RWPE2 (cell line): ENCODE measurements at regions not wholly inside any gene's neighbourhood (a gene's known extent, or its start where the extent isn't known, plus 50 kb on each side); places are given as distances from the start of the nearest gene placed in this dataset.

ENCODE experiments used
- ATAC-seq: fragments of 200-7000 bp; cut with Tn5 transposase; 3 replicates; pipeline ENCODE4 v1.9.1; 2021; ENCODE audit warnings: low read depth
- DNase-seq: peaks from one replicate; pipeline ENCODE4 v3.0.0-alpha.2; 2020; ENCODE audit warnings: low spot score
- H3K27ac ChIP-seq: fragments of 450-650 bp; 2 replicates; pipeline ENCODE4 v1.5.1; 2017; ENCODE audit warnings: mild to moderate bottlenecking; ENCODE audit not compliant: poor library complexity, severe bottlenecking
- H3K27me3 ChIP-seq: fragments of 250-450 bp; sonication (Bioruptor Pico); 2 replicates; pipeline ENCODE4 v1.5.1; 2021; ENCODE audit warnings: mild to moderate bottlenecking, moderate library complexity; ENCODE audit not compliant: insufficient read depth, poor library complexity, severe bottlenecking
- H3K36me3 ChIP-seq: fragments of 250-450 bp; sonication (Bioruptor Pico); 2 replicates; pipeline ENCODE4 v1.5.1; 2020; ENCODE audit warnings: low read depth, mild to moderate bottlenecking, moderate library complexity
- H3K4me1 ChIP-seq: fragments of 250-450 bp; sonication (Bioruptor Pico); 2 replicates; pipeline ENCODE4 v1.5.1; 2021; ENCODE audit warnings: mild to moderate bottlenecking, moderate library complexity; ENCODE audit not compliant: insufficient read depth, poor library complexity, severe bottlenecking
- H3K4me3 ChIP-seq: fragments of 250-450 bp; sonication (Bioruptor Pico); 2 replicates; pipeline ENCODE4 v1.5.1; 2021; ENCODE audit warnings: mild to moderate bottlenecking, moderate library complexity; ENCODE audit not compliant: severe bottlenecking
- H3K9me3 ChIP-seq: fragments of 250-450 bp; sonication (Bioruptor Pico); 2 replicates; pipeline ENCODE4 v1.5.1; 2021; ENCODE audit warnings: mild to moderate bottlenecking, moderate library complexity; ENCODE audit not compliant: severe bottlenecking
- CTCF ChIP-seq: fragments of 450-650 bp; IDR thresholded peaks from one replicate; pipeline ENCODE4 v1.5.1; 2017; ENCODE audit warnings: mild to moderate bottlenecking, moderate library complexity; ENCODE audit not compliant: poor library complexity, severe bottlenecking

- no peaks in the 10 kb centered on the region for H3K4me1 ChIP-seq
- DNase-seq, result no peak
- no peak overlapping the region for H3K4me3 ChIP-seq
- H3K27me3 ChIP-seq, result no peaks in the 10 kb centered on the region
- no peak for TF ChIP-seq CTCF
- no peak overlapping the region for H3K27ac ChIP-seq
- no peaks in the 10 kb centered on the region for H3K9me3 ChIP-seq
- H3K36me3 ChIP-seq, result no peaks in the 10 kb centered on the region
- ATAC-seq, result no peak; the same call in 2 of the 3 replicates
Measured at GRCh38 chr11:95296621-95297025, 65.6 kb upstream of the SESN3 start.

GRCh38 chr11:95296165-95296564, 65.2 kb upstream of the SESN3 start:
- Histone ChIP-seq H3K27ac (no peak overlapping the region), H3K36me3 (no peaks in the 10 kb centered on the region), H3K27me3 (no peaks in the 10 kb centered on the region), H3K4me3 (no peak overlapping the region), H3K9me3 (no peaks in the 10 kb centered on the region), H3K4me1 (no peaks in the 10 kb centered on the region)
- TF ChIP-seq CTCF, result no peak
- DNase-seq (no peak), ATAC-seq (no peak)

DNA sequence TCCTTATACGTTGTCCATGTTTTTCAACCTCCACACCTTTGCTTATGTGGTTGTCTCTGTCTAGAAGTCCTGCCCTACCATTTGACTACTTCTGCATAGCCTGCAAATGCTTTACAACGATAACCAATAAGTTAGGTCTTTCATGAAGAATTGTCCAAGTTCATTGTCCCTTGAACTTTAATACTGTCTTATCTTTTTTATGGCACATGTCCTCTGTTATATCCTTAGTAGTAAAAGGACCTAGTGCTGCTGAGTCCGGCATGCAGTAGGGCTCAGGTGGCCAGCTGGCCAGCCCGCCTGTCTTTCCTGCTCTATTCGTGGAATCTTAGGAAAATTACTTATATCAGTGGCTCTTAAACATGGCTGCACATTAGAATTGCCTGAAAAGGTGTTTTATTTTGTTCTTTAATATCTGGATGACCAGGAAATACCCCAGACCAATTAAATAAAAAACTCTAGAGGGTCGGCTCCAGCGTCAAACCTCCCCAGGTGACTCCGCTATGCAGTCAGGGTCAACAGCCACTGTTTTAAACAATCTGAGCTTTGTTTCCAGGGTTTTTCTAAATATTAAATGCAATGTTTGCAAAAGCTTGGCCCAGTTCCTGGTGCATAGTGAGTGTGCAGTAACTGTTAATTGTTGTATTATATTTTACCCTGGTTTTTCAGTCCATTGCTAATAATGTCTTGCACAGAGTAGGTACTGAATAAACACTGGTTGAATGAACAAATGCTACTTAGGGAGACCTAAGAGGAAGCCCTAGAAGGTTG, 64.6 kb upstream of the SESN3 start:
- TF ChIP-seq CTCF, result no peak
- Histone ChIP-seq H3K27me3 (no peaks in the 10 kb centered on the region), H3K4me3 (no peak overlapping the region), H3K9me3 (no peaks in the 10 kb centered on the region), H3K36me3 (no peaks in the 10 kb centered on the region), H3K27ac (no peak overlapping the region), H3K4me1 (no peaks in the 10 kb centered on the region)
- DNase-seq (no peak), ATAC-seq (no peak)

GRCh38 chr11:95294701-95295100, 63.7 kb upstream of the SESN3 start:
- TF ChIP-seq CTCF, result no peak
- ATAC-seq (no peak), DNase-seq (no peak)
- Histone ChIP-seq H3K9me3 (no peaks in the 10 kb centered on the region), H3K36me3 (no peaks in the 10 kb centered on the region), H3K4me3 (no peak overlapping the region), H3K27ac (no peak overlapping the region), H3K27me3 (no peaks in the 10 kb centered on the region), H3K4me1 (peaks cover 3% of the 10 kb centered on the region)

DNA sequence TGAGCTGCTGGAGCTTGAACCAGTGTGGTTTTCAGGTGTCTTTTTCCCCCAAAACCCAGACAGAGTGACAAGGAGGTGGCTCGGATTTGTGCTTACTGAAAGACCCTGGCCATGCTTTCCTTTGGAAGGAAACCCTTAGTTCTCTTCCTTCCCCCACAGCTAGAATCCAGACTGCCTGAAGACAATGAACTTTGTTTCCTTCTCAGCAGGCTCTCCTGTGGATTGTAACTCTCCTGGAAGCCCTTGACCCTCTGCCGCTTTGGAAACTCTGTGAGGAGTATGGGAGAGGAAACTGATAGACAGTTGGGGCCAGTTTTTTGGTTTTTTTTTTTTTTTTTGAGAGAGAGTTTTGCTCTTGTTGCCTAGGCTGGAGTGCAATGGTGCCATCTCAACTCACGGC, 62.1 kb upstream of the SESN3 start:
- no peak for TF ChIP-seq CTCF
- H3K27me3 ChIP-seq, result no peaks in the 10 kb centered on the region
- no peak overlapping the region for H3K27ac ChIP-seq
- no peaks in the 10 kb centered on the region for H3K36me3 ChIP-seq
- ATAC-seq (no peak), DNase-seq (no peak)
- no peak overlapping the region for H3K4me3 ChIP-seq
- H3K9me3 ChIP-seq, result no peaks in the 10 kb centered on the region
- H3K4me1 ChIP-seq, result peaks cover 11% of the 10 kb centered on the region
